ENCODE measurements at regions not wholly inside any gene's neighbourhood (a gene's known extent, or its start where the extent isn't known, plus 50 kb on each side); places are given as distances from the start of the nearest gene placed in this dataset.
A peak's percentile ranks its signal among the peaks of the same experiment; 100 is the strongest.
"Not testable (repeated sequence)": the region's sequence is repeated elsewhere in the genome, so short reads cannot be mapped to it uniquely, and the experiment has no call there.

DNA sequence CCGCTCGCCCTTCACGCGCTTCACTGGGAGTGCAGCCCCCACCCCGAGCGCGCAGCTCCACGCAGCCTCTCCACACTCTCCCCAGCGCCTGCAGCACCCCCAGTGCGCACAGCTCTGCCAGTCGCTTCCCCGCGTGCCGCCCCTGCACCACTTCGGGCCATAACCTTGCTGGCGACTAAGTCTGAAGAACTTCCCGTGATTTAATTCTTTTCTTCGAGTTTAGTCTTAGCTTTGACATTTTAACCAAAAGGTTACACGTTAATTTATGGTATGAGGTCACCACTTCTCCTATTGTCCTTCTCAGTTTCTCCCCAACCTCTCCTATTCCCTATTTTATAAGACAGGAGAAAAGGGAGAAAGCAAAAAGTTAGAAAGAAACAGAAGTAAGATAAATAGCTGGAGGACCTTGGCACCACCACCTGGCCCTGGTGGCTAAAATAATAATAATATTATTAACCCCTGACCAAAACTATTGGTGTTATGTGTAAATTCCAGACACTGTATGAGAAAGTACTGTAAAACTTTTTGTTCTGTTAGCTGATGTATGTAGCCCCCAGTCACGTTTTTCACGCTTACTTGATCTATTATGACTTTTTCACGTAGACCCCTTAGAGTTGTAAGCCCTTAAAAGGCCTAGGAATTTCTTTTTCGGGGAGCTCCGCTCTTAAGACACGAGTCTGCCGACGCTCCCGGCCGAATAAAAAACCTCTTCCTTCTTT, 129.2 kb downstream of the KBTBD2 start:
- not testable (repeated sequence) for DNase-seq

DNA sequence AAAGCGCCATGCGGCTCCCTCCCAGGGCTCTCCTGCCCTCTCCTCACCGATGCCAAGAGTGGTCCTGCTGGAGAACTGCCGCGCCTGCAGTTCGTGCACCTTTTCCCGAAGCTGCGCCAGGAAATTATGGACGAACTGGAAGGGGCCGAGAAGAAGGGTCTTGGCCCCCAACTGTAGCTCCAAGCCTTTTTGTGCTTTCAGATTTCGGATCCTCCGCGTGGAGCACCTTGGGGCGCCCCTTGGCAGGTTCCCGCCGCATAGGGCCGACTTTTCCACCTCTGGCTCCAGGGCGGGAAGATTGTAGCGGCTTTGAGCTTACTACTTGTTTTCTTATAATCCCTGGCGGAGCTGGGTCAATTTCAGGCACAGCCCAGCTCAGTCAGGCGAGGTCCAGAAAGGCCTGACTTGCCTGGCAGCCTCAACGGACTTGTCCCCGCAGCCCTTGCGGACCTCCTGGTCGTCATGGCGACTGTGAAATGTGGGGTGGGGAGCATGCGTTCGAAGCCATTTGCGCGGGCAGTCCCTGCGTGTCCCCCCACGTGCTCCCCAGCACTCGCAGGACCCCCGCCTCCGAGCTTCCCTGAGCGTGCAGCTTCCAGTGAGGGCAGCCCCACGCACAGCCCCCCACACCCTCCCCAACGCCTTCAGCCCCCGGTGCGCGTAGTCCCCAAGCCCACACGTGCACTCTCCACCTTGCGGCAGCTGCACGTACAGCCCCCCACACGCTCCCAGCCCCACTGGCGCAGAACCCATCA, 129.9 kb downstream of the KBTBD2 start:
- DNase-seq: no peak

DNA sequence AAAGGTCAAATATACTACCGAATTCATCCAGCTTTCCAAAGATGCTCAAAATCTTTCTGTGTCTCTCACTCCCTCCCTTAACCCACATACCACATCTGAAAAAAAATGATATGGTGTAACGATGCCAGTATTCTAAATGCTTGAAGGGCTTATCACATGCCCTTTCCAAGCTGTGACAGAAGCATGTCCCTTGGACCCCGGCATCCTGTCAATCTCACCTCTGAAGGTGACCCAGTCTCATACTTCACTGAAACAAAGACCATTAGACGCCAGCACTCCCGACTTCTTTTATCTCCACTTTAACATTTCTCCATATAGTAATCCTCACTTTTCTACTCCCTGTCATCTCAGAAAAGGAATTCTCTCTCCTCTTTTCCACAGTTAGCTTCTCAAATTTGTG, 130.8 kb downstream of the KBTBD2 start:
- DNase-seq: not testable (repeated sequence)

DNA sequence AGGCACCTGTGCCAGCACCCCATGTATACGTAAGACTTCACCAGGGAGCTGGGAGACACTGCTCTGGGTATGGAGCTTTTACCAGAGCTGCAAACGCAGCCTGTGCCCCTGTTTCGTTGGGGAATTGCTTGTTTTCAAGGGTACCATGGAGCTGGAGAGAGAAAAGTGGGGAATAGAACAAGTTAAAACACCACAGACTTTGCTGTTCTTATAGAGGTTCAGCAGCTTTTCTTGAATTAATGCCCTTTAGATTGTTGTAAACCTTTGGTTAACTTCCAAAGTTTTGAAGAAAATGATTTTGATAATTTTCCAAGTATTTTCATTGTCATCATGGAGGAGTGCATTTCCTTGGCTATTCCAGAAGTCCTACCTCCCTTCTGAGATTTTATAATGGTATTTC, 131.7 kb downstream of the KBTBD2 start:
- not testable (repeated sequence) for DNase-seq

DNA sequence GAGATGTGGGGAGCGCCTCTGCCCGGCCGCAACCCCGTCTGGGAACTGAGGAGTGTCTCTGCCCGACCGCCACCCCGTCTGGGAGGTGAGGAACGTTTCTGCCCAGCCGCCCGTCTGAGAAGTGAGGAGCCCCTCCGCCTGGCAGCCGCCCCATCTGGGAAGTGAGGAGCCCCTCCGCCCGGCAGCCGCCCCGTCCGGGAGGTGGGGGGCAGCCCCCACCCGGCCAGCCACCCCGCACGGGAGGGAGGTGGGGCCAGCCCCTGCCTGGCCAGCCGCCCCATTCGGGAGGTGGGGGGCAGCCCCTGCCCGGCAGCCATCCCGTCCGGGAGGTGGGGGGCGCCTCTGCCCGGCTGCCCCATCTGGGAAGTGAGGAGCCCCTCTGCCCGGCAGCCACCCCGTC, 137.7 kb downstream of the KBTBD2 start:
- DNase-seq: not testable (repeated sequence)

DNA sequence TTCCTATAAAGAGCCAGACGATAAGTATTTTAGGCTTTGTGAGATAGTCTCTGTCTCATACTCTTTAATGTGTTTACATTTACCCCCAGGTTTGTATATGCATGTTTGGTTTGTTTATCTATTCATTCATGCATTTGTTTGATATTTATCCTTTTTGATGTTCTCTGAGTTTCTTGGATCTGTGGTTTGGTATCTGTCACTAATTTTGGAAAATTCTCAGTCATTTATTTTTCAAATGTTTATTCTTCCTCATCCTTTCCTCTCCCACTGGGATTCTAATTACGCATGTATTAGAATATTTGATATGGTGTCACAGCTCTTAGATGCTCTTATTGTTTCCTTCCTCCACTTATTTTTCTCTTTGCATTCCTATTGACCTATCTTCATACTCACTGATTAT, 143.2 kb downstream of the KBTBD2 start:
- DNase-seq: not testable (repeated sequence)

DNA sequence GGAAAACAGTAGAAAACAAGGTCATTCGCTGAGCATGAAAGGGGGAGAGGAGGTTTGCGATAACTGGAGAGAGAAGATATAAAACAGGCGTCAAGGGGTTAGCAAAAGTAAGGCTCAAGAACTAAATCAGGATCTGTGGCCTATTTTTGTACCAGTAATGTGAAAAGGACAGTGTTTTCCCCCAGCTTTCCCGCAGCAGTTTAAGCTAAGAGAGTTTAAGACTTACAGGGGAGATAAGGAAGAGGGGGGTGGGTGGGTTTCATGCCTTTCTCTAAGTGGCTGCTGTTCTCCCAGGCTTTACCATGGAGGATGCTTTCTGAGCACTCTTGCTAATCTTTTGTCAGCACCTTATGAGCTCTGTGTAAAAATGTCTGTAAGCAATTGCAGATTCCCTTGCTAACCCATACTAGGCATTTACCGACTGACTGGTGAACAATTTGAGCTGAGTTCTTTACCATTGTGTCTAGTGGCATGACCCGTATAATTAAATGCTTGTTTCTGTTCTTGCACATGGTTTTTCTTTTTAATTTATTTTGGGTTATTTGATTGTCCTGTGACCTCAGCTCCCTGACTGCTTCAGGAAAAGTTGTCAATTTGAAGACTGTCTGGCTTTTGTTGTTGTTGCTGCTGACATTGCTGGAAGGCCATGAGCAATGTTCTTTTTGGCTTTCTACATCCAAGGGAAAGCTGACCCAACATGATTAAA, 144.0 kb downstream of the KBTBD2 start:
- not testable (repeated sequence) for DNase-seq

DNA sequence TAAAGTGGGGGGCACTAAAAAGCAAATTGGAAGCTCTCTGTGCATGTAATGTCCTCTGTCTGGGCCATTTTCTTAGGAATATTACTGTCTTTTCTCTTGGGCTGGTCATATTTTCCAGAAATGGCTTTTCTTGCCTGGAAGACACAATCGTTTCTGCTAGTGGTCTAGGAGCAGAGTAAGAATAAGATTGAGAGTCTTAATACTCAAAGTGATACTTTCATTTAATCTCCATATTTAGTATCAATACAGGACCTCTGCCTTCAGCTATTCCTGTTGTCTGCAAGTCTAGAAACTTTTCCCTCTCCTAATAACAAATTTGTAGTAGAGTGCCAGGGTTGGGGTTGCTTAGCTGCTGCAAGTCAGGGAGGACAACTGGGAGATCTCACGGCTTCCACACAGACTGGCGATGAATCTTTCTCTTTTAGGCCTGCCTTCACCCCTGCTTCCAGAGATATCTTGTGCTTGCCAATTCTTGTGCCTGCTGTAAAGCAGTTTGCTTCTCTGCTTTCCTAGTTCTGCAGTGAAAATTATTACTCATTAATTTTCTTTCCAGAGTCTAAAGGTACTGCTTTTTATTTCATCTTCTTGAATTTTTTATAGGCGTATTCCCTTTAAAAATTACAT, 149.6 kb downstream of the KBTBD2 start:
- not testable (repeated sequence) for DNase-seq

DNA sequence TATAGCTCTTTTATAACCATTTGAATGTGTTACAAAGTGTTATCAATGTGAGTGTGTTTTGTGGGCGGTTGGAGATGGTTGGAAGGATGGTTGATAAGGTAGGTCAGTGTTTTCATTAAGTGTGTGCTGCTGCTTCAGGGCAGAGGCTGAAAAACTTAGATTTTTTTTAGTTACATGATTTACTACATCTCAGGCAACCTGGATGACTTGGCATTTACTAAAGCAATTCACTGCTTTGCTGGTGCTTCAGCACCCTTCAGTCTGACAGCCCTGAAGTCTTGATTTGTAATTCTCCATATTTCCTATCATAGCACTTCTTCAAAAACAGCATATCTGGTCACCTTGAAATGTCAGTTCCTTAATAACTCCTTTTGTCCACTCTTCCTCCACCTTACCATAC, 151.8 kb downstream of the KBTBD2 start:
- DNase-seq: not testable (repeated sequence)

DNA sequence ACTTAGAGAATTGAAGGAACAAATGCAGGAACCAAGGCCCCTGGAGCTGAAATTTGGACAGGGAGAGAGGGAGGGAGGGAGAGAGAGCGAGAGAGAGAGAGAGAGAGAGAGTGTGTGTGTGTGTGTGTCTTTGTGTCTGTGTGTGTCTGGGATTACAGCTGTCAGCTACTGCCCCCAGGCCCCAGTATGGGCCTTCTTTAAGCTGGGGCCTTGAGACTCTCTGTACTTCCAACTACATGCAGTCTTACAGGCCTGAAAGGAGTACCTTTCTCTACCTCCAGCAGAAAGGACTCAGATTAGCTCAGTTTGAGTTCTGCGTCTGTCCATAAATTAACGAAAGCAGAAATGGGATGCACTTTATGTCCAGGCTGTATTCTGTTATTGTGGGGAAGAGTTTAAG, 153.2 kb downstream of the KBTBD2 start:
- not testable (repeated sequence) for DNase-seq

DNA sequence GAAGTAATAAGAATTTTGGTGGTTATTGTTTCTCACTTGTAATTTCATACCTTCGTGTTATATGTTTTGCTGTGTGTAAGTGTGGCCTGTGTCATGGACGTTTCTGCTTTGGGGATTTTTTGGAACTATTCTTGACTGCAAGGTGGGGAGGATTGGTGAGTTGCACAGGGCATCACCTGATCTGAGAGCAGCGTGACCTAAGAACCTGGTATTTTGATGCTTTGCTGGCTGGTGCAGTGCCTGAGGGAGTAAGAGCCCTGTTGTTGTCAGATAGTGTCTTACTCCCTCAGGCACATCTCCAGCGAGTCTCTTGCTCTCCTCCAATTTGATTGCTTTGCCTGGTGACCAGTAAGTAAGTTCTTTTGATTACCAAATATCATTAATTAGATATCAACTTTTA, 158.8 kb downstream of the KBTBD2 start:
- not testable (repeated sequence) for DNase-seq

DNA sequence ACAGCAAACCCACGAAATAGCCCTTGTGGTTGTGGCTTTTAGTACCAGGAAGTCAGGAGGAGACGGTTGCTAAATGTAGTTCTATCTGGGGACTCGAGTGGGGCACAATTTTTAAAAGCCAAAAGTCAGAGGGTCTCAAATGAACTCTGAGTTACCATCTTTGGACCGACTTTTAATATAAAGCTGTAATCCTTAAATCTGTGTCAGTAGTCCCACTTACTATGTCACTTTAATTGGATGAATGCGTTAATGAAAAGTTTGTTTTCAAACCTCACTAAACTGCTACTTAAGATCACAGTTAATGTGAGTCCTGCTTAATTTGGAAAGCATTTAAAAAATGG, 162.3 kb downstream of the KBTBD2 start:
- DNase-seq: not testable (repeated sequence)

DNA sequence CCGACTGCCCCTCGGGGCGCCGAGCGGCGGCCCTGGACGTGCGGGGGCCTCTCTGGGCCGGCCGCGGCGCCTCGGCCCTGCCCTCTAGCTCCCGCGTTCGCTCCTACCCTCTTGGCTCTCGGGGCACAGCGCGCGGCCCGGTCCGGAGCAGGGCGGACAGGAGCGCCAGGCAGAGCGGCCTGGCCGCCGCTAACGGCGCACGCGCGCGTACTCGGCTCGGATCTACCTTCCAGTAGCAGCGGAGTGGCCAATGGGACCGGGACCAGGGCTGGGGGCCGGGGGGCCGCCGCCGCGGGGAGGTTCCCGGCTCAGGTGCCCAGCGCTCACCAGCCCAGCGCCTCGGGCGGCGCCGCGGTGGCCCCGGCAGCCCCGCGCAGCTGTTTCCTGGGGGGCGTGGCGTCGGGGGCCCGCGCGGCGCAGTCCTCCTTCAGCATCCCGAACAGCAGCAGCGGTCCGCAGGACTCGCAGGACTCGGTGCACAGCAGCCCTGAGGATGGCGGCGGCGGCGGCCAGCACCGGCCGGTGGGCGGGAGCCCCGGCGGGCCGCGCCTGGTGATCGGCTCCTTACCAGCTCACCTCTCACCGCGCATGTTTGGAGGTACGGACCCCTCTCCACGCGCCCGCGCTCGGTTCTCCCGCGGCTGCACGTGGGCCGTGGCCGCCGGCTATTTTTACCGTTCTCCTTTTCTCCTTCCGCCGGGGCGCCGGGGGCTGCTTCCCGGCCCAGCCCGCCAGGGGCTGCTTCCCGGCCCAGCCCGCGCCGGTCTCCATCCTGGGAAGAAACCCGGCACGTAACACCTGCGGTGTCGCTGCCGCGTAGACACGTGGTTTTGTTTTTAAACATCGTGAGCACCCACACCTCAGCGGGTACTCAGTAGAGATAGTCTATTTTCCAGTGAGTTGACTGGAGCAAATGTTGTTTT, 162.9 kb downstream of the KBTBD2 start:
- peak; percentile 33 for DNase-seq

DNA sequence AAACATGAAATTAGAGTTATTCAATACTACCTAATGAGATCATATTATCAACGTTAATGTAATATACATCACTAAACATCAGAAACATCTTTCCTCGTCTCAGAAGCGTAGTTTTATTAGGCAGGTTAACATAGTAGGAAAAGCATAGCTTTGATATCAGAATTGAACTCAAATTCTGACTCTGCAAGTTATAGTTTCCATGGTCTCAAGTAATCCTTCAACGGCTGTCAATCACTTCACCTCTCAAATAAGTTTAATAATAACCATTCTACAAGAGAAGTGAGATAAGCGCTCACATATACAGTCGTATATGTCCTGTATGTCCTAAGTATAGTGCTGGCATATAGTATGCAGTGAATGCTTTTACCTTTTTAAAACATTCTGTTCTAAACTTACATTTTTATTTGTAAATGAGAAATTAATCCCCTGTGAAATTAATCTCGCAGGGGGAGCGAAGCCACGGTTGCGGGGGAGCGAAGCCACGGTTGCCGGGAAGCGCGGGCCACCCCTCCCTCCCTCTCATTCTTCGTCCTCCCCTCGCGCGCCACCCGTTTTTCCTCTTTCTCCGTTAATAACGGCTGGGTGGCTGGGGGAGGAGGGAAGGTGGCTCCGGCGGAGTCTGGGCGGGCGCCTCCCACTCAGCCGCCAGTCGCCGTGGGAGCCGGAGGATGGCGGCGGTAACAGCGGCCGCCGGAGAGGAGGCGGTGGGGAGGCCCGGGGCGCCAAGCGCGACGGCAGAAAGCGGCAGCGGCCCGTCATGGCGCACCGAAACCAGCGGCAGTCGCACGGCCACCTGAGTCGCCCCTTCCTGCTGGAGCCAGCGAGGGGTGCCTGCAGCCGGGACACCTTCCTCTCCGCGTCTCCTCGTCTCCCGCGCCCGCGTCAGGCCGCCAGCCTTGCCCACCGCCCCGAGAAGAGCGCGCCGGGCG, 163.8 kb downstream of the KBTBD2 start:
- DNase-seq: peak; percentile 38

DNA sequence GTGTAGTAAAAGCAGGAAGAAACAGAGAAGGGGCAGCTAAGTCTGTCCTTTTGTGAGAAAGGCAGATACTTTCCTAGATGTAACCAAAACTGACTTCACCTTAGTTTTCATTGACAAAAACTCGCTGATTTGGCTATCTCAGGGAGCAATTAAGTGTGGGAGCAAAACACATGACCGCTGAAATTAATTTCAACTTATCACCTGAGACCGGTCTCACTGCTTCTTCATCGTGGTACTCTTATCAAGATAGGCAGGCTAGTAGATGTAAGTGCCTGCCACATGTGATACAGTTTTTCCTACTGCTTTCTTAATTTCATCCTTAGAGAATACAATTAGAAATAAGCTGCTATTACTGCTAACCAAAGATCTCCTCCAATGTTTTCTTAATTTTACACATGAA, 168.7 kb downstream of the KBTBD2 start:
- DNase-seq: not testable (repeated sequence)

DNA sequence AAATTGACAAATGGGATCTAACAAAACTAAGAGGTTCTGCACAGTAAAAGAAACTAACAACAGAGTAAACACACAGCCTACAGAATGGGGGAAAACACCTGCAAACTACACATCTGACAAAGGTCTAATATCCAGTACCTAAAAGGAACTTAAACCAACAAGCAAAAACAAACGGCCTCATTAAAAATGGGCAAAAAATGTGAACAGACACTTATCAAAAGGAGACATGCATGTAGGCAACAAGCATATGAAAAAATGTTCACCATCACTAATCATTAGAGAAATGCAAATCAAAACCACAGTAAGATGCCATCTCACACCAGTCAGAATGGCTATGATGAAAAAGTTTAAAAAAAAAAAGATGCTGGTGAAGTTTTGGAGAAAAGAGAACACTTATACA, 197.4 kb downstream of the KBTBD2 start:
- no peak for DNase-seq

DNA sequence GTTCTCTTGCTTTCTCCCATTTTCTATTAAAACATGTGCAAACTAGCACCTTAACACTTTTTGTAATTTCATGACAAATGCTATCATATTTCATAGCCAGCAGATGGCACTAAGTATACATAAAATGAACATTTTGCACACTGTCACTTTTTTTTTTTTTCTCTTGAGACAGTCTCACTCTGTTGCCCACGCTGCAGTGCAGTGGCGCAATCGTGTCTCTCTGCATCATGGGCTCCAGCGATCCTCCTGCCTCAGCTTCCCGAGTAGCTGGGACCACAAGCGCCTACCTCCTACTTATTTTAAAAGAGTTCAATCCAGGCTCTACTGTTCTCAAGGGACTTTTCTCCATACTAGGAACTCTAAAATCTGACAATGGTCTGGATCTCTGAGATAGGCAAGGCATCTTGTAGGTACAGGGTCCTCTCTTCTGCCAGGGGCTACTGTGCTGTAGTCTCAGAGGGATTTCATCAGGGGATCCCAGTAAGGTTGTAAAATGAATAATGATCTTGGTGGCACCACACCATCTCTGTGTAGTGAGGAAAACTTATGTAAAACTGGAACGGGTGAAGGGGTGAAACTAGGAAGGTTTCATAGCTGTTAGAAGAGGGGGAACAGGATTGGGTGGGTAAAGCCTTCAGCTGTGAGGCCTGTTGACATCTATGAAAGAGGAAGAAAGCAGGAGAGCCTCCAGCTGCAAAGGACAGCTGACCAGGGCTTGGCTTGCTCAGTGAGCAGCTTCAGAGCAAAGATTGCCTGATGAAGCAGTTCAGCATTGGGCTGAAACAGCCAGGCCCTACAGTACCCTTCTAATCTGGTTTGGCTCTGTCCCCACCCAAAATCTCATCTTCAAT, 196.9 kb downstream of the AVL9 start:
- DNase-seq: peak; percentile 16

DNA sequence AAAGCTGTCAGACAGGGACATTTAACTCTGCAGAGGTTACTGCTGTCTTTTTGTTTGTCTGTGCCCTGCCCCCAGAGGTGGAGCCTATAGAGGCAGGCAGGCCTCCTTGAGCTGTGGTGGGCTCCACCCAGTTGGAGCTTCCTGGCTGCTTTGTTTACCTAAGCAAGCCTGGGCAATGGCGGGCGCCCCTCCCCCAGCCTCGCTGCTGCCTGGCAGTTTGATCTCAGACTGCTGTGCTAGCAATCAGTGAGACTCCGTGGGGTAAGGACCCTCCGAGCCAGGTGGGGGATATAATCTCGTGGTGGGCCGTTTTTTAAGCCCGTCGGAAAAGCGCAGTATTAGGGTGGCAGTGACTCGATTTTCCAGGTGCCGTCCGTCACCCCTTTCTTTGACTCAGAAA, 192.8 kb downstream of the AVL9 start:
- DNase-seq: not testable (repeated sequence)

DNA sequence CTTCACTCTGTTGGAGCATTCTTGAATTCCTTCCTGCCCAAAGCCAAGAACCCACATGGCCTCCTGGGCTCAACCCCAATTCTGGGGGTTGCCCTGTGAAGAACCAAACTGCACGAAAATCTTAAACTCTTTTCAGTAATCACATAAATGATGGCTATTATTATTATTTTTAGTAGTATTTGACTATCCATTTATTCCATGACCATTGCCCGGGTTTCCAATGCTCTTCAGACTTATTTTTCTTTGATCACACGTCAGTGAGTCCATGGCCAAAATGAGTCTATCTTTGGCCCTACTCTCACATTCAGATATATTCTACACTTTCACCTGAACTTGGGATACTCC, 185.9 kb downstream of the AVL9 start:
- no peak for DNase-seq

Data from stimulated activated CD4-positive, alpha-beta T cell treated with anti-CD3 and anti-CD28 coated beads, Interleukin-1b, Interleukin-23, amount 100 ng/mL, for 48 hours (primary cell).